ENCODE measurements at regions not wholly inside any gene's neighbourhood (a gene's known extent, or its start where the extent isn't known, plus 50 kb on each side); places are given as distances from the start of the nearest gene placed in this dataset.

GRCh38 chr13:95479731-95480130 lies 72.8 kb upstream of the CLDN10 start:
- TF ChIP-seq, protein P1, sequence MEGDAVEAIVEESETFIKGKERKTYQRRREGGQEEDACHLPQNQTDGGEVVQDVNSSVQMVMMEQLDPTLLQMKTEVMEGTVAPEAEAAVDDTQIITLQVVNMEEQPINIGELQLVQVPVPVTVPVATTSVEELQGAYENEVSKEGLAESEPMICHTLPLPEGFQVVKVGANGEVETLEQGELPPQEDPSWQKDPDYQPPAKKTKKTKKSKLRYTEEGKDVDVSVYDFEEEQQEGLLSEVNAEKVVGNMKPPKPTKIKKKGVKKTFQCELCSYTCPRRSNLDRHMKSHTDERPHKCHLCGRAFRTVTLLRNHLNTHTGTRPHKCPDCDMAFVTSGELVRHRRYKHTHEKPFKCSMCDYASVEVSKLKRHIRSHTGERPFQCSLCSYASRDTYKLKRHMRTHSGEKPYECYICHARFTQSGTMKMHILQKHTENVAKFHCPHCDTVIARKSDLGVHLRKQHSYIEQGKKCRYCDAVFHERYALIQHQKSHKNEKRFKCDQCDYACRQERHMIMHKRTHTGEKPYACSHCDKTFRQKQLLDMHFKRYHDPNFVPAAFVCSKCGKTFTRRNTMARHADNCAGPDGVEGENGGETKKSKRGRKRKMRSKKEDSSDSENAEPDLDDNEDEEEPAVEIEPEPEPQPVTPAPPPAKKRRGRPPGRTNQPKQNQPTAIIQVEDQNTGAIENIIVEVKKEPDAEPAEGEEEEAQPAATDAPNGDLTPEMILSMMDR (IDR thresholded peaks at IDR 0.05; ENCODE audit: insufficient read depth, low read depth, low read length): no peak
- DNase-seq (ENCODE audit: low read depth): no peak
- no peak overlapping the region for H3K4me3 ChIP-seq (ENCODE audit: low read depth, low read length)

GRCh38 chr13:95480131-95480545 lies 72.4 kb upstream of the CLDN10 start:
- no peak for DNase-seq (ENCODE audit: low read depth)
- TF ChIP-seq, protein P1 (IDR thresholded peaks at IDR 0.05; ENCODE audit: insufficient read depth, low read depth, low read length): no peak
- H3K4me3 ChIP-seq (ENCODE audit: low read depth, low read length): no peak overlapping the region

- no peak overlapping the region for H3K4me3 ChIP-seq (ENCODE audit: low read depth, low read length)
- DNase-seq (ENCODE audit: low read depth): peak; percentile 20
- TF ChIP-seq, protein P1 (IDR thresholded peaks at IDR 0.05; ENCODE audit: insufficient read depth, low read depth, low read length): no peak
These were observed 71.4 kb upstream of the CLDN10 start for GRCh38 chr13:95480791-95481780.

DNA sequence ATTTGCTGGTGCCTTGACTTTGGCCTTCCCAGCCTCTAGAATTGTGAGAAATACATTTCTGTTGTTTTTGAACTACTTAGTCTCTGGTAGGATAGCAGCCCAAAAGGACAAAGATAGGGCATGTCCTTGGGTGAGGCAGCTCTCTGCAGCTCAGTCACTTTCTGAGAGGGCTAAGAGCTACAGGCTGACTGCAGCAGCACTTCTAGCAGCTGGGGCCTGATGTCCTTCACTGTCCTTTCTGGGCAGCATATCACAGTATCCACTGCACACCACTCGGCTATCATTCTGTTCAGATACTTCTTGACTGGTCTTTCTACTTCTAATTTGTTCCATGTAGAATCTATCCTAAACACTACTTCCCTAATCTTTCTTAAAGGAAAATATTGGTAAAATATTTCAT lies 68.5 kb upstream of the CLDN10 start:
- TF ChIP-seq, protein P1 (IDR thresholded peaks at IDR 0.05; ENCODE audit: insufficient read depth, low read depth, low read length): no peak
- DNase-seq (ENCODE audit: low read depth): no peak
- H3K4me3 ChIP-seq (ENCODE audit: low read depth, low read length): no peak overlapping the region

GRCh38 chr13:95485045-95485517 lies 67.4 kb upstream of the CLDN10 start:
- DNase-seq (ENCODE audit: low read depth): peak; percentile 30
- H3K4me3 ChIP-seq (ENCODE audit: low read depth, low read length): no peak overlapping the region
- TF ChIP-seq, protein P1 (IDR thresholded peaks at IDR 0.05; ENCODE audit: insufficient read depth, low read depth, low read length): no peak

- H3K4me3 ChIP-seq (ENCODE audit: low read depth, low read length): no peak overlapping the region
- peak; percentile 21 for DNase-seq (ENCODE audit: low read depth)
- TF ChIP-seq, protein P1 (IDR thresholded peaks at IDR 0.05; ENCODE audit: insufficient read depth, low read depth, low read length): no peak
These were observed 66.9 kb upstream of the CLDN10 start for GRCh38 chr13:95485518-95486144.

Measured in fibroblast of villous mesenchyme (primary cell).